ENCODE measurements at regions not wholly inside any gene's neighbourhood (a gene's known extent, or its start where the extent isn't known, plus 50 kb on each side); places are given as distances from the start of the nearest gene placed in this dataset.

DNA sequence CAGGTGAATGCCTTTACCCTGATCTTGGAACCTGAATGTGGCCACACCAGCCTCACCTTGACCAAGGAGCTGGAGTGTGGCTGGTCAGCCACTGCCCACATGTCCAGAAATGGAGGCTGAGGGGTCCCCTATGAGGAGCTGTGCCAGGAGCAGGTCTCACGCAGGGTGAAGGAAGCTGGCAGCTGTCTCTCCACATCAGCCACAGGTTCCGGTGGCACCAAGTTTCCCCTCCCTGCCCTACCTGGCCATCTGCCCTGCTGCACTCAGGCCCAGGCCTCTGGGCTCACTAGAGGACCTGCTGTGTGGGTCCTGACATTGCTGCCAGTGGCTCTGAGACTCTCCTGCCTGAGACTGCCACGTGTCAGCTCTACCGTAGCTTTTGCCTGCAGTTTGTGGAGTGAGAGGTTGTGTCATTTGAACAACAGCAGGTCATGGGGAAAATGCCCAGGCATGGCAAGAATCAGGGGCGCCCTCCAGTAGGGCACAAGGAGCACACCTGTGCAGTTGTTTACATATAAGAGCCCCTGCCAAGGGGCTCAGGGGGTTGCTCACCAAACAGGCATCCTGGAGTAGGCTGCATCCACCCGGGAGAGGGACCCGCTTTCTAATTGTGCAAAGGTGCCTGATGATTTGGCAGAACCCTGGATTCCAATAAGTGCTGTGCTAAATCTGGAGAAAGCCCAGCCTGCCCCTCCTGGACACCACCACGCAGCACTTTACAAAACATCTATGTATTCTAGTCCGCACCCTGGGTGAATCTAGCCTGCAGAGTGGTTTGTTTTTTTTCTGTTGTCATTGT is 258.5 kb upstream of the TLE3 start:
- Mint-ChIP-seq H3K9me3 (no peaks in the 10 kb centered on the region), H3K27ac (no peak overlapping the region), H3K4me1 (no peaks in the 10 kb centered on the region), H3K27me3 (peaks cover 44% of the 10 kb centered on the region), H3K36me3 (no peaks in the 10 kb centered on the region), H3K4me3 (no peak overlapping the region)
- CTCF ChIA-PET: no interaction called here
- no peak for DNase-seq

DNA sequence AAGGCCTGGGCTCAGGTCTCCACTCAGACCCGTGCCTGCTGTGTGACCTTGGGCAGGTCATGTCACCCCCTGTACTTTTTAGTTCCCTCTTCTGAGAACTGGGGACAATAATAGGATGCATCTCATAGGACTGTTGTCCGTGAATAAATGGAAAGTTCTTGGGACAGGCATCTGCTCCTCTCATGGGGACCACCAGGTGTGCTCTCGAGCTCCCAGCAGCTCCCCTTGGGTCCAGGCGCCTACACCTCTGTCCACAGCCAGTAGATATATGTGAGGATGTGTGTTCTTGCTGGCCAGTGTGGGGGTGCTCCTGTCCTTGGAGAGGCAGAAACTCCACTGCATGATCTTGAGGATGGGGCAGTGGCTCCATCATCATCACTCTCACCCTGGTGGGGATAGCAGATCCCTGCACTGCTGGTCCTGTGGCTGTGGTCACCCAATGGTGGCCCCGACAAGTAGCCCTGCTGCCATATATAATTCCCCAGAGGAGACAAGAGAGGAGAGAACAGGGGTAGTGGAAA is 257.6 kb upstream of the TLE3 start:
- no peaks in the 10 kb centered on the region for H3K4me1 Mint-ChIP-seq
- CTCF ChIA-PET: interaction anchor here (1.1 kb wide), 1 partner anchor 105 kb away, joined by 3 read pairs; no protein-coding TSS in a partner anchor
- peaks cover 48% of the 10 kb centered on the region for H3K27me3 Mint-ChIP-seq
- H3K4me3 Mint-ChIP-seq: no peak overlapping the region
- H3K9me3 Mint-ChIP-seq: no peaks in the 10 kb centered on the region
- H3K27ac Mint-ChIP-seq: no peak overlapping the region
- H3K36me3 Mint-ChIP-seq: no peaks in the 10 kb centered on the region
- no peak for DNase-seq

GRCh38 chr15:70354346-70354905 is 256.7 kb upstream of the TLE3 start:
- Mint-ChIP-seq H3K36me3 (no peaks in the 10 kb centered on the region), H3K27ac (no peak overlapping the region), H3K4me3 (no peak overlapping the region), H3K4me1 (no peaks in the 10 kb centered on the region), H3K27me3 (peaks cover 51% of the 10 kb centered on the region), H3K9me3 (no peaks in the 10 kb centered on the region)
- CTCF ChIA-PET: interaction anchor here (1.1 kb wide), 1 partner anchor 106 kb away, joined by 3 read pairs; no protein-coding TSS in a partner anchor
- no peak for DNase-seq

- no peaks in the 10 kb centered on the region for H3K36me3 Mint-ChIP-seq
- H3K27me3 Mint-ChIP-seq: peaks cover 53% of the 10 kb centered on the region
- DNase-seq: no peak
- peaks cover 6% of the 10 kb centered on the region for H3K4me1 Mint-ChIP-seq
- CTCF ChIA-PET: no interaction called here
- no peak overlapping the region for H3K27ac Mint-ChIP-seq
- H3K4me3 Mint-ChIP-seq: no peak overlapping the region
- H3K9me3 Mint-ChIP-seq: no peaks in the 10 kb centered on the region
Measured at GRCh38 chr15:70353606-70354345, 256.1 kb upstream of the TLE3 start.

DNA sequence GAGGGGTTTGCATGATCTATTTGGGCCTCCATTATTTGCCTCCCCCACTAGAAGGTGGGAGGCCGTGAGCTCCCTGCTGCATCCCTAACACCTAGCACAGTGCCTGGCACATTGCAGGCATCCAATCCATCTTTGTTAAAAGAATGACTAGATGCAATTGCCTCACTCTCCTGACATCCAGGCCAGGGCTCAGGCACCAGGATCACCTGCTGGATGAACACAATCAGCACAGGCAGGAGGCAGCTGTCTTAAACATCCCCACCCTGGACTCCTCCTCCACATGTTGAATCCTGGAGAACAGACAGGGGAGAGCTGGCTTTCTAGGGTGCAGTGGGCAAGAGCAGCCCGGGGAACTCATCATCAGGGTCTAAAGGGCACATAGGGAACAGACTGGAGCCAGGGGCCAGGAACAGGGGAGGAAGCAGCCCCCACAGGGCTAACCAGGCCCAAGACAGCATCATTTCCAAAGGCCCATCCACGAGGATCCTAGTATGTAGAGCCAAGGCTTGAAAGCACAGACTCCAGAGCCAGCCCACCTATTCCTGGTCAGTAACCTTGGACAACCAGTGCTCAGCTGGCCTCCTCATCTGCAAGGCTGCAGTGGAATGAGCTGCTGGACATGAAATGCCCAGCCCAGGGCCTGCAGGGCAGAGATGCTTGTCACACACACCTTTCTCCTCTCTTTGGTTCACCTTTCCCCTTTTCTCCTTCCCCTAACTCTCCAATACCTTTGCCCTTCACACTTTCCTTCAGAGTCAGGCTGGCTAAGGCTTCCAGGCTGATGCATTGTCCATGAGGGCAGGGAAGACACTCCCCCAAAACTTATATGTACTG is 254.4 kb upstream of the TLE3 start:
- CTCF ChIA-PET: no interaction called here

GRCh38 chr15:70351391-70351790 is 253.7 kb upstream of the TLE3 start:
- no peak overlapping the region for H3K4me3 Mint-ChIP-seq
- peaks cover 55% of the 10 kb centered on the region for H3K27me3 Mint-ChIP-seq
- no peak for DNase-seq
- no peaks in the 10 kb centered on the region for H3K9me3 Mint-ChIP-seq
- H3K27ac Mint-ChIP-seq: no peak overlapping the region
- CTCF ChIA-PET: no interaction called here
- H3K36me3 Mint-ChIP-seq: no peaks in the 10 kb centered on the region
- H3K4me1 Mint-ChIP-seq: peaks cover 8% of the 10 kb centered on the region

More for the DNA sequence above, 254.4 kb upstream of the TLE3 start:
- DNase-seq: no peak
- peaks cover 8% of the 10 kb centered on the region for H3K4me1 Mint-ChIP-seq
- no peaks in the 10 kb centered on the region for H3K36me3 Mint-ChIP-seq
- H3K4me3 Mint-ChIP-seq: no peak overlapping the region
- H3K27me3 Mint-ChIP-seq: peaks cover 55% of the 10 kb centered on the region
- H3K9me3 Mint-ChIP-seq: no peaks in the 10 kb centered on the region
- H3K27ac Mint-ChIP-seq: no peak overlapping the region

GRCh38 chr15:70348581-70349344 is 251.0 kb upstream of the TLE3 start:
- Mint-ChIP-seq H3K27ac (no peak overlapping the region), H3K36me3 (no peaks in the 10 kb centered on the region), H3K4me1 (peaks cover 8% of the 10 kb centered on the region), H3K4me3 (no peak overlapping the region), H3K9me3 (no peaks in the 10 kb centered on the region), H3K27me3 (peaks cover 56% of the 10 kb centered on the region)
- CTCF ChIA-PET: no interaction called here
- no peak for DNase-seq

GRCh38 chr15:70348226-70348543 is 250.5 kb upstream of the TLE3 start:
- H3K36me3 Mint-ChIP-seq: no peaks in the 10 kb centered on the region
- H3K4me3 Mint-ChIP-seq: no peak overlapping the region
- DNase-seq: no peak
- H3K4me1 Mint-ChIP-seq: peaks cover 8% of the 10 kb centered on the region
- CTCF ChIA-PET: no interaction called here
- peaks cover 54% of the 10 kb centered on the region for H3K27me3 Mint-ChIP-seq
- no peak overlapping the region for H3K27ac Mint-ChIP-seq
- no peaks in the 10 kb centered on the region for H3K9me3 Mint-ChIP-seq

- CTCF ChIA-PET: no interaction called here
- no peaks in the 10 kb centered on the region for H3K36me3 Mint-ChIP-seq
- H3K27me3 Mint-ChIP-seq: peaks cover 50% of the 10 kb centered on the region
- H3K4me3 Mint-ChIP-seq: no peak overlapping the region
- H3K27ac Mint-ChIP-seq: no peak overlapping the region
- H3K4me1 Mint-ChIP-seq: peaks cover 8% of the 10 kb centered on the region
- H3K9me3 Mint-ChIP-seq: no peaks in the 10 kb centered on the region
- no peak for DNase-seq
Measured at GRCh38 chr15:70347321-70348225, 249.9 kb upstream of the TLE3 start.

GRCh38 chr15:70345251-70346019 is 247.7 kb upstream of the TLE3 start:
- CTCF ChIA-PET: no interaction called here
- H3K27me3 Mint-ChIP-seq: peaks cover 38% of the 10 kb centered on the region

DNA sequence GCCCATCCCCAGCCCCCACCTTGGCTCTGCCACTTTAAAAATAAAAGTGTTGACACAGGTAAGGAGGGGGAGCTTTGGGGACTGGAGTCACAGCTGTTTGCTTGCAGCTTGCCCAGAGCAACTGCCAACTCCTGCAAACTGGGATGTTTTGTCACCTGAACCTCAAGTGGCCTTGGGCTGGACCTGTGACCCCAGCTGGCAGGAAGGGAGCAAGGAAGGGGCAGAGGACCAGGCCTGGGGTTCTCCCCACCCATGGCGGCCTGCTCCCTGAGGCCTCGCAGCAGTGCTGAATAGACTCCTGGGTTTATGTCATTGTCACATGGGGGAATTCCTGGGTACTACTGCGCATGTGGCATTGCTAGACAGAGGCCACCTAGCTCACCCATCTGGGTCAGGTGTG is 246.9 kb upstream of the TLE3 start:
- H3K4me1 Mint-ChIP-seq: peaks cover 8% of the 10 kb centered on the region
- no peaks in the 10 kb centered on the region for H3K36me3 Mint-ChIP-seq
- H3K4me3 Mint-ChIP-seq: no peak overlapping the region
- CTCF ChIA-PET: no interaction called here
- H3K9me3 Mint-ChIP-seq: no peaks in the 10 kb centered on the region
- DNase-seq: no peak
- peaks cover 36% of the 10 kb centered on the region for H3K27me3 Mint-ChIP-seq
- H3K27ac Mint-ChIP-seq: no peak overlapping the region

More at GRCh38 chr15:70345251-70346019, 247.7 kb upstream of the TLE3 start:
- Mint-ChIP-seq H3K4me1 (peaks cover 8% of the 10 kb centered on the region), H3K27ac (no peak overlapping the region), H3K4me3 (no peak overlapping the region), H3K9me3 (no peaks in the 10 kb centered on the region), H3K36me3 (no peaks in the 10 kb centered on the region)
- DNase-seq: no peak

GRCh38 chr15:70343961-70344621 is 246.4 kb upstream of the TLE3 start:
- Mint-ChIP-seq H3K27ac (no peak overlapping the region), H3K36me3 (no peaks in the 10 kb centered on the region), H3K27me3 (peaks cover 30% of the 10 kb centered on the region), H3K4me1 (peaks cover 5% of the 10 kb centered on the region), H3K9me3 (no peaks in the 10 kb centered on the region), H3K4me3 (no peak overlapping the region)
- no peak for DNase-seq
- CTCF ChIA-PET: no interaction called here
